D721Med (cell line): ENCODE measurements at regions not wholly inside any gene's neighbourhood (a gene's known extent, or its start where the extent isn't known, plus 50 kb on each side); places are given as distances from the start of the nearest gene placed in this dataset.
A peak's percentile ranks its signal among the peaks of the same experiment; 100 is the strongest.

Experiments
- DNase-seq: peaks from one replicate; pipeline ENCODE4 v3.0.0; 2011; ENCODE audit warnings: low spot score; ENCODE audit not compliant: insufficient read length
- FAIRE-seq: peaks from 2 replicates; lab custom pipeline; 2011; peaks lifted over from hg19 to GRCh38; lab: Jason Lieb, UNC
- TF ChIP-seq, protein P1 (sequence below): IDR thresholded peaks from 2 replicates; pipeline ENCODE4 v1.5.1; 2012; ENCODE audit warnings: mild to moderate bottlenecking, control low read depth; ENCODE audit not compliant: insufficient read depth; ENCODE audit errors: missing control alignments

DNA sequence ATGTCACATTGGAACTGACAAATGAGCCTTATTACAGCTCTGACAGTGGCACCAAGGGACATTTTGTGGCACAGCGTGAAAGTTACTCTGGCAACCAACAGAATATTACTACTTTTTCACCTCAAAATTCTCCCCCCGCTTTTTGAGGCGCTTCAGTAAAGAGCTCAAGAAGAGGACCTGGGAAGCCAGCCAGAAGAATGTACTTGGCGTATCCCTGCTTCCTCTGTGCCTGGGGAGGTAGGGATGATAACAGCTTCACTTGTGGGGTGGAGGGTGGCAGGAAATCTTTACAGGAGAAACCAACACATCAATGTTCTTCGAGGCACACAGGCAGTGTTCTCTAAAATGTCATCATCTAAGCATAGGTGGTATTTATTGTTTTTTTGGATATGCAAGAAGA lies 624.1 kb downstream of the NR2F1-AS1 start:
- DNase-seq (no peak), FAIRE-seq (no peak)
- TF ChIP-seq, protein P1, sequence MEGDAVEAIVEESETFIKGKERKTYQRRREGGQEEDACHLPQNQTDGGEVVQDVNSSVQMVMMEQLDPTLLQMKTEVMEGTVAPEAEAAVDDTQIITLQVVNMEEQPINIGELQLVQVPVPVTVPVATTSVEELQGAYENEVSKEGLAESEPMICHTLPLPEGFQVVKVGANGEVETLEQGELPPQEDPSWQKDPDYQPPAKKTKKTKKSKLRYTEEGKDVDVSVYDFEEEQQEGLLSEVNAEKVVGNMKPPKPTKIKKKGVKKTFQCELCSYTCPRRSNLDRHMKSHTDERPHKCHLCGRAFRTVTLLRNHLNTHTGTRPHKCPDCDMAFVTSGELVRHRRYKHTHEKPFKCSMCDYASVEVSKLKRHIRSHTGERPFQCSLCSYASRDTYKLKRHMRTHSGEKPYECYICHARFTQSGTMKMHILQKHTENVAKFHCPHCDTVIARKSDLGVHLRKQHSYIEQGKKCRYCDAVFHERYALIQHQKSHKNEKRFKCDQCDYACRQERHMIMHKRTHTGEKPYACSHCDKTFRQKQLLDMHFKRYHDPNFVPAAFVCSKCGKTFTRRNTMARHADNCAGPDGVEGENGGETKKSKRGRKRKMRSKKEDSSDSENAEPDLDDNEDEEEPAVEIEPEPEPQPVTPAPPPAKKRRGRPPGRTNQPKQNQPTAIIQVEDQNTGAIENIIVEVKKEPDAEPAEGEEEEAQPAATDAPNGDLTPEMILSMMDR: no peak

DNA sequence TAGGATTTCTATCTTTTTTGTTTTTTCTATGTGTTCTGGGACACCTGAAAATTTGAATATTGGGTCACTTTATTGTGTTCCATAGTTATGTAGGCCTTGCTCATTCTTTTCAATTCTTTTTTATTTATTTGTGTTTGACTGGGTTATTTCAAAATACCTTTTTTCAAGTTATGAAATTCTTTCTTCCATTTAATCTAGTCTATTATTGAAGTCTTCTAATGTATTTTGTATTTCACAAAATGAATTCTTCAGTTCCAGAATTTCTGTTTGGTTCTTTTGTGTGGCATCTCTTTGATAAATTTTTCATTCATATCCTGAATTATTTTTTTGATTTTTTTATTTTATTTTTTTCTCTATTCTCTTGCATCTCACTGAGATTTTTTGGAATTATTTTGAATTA lies 628.8 kb downstream of the NR2F1-AS1 start:
- FAIRE-seq (no peak), DNase-seq (no peak)
- TF ChIP-seq, protein P1: no peak

DNA sequence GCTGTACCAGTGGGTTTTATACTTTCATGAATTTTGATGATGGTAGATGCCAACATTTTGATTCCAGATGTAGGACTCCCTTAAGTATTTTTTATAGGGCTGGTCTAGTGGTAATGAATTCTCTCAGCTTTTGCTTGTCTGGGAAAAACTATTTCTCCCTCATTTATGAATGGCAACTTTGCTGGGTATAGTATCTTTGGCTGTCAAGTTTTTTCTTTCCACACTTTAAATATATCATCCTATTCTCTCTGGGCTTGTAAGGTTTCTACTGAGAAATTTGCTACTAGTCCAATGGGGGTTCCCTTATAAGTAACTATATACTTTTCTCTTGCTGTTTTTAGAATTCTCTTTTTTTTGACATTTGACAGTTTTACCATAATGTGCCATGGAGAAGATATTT lies 629.3 kb downstream of the NR2F1-AS1 start:
- FAIRE-seq (no peak), DNase-seq (no peak)
- TF ChIP-seq, protein P1: no peak

DNA sequence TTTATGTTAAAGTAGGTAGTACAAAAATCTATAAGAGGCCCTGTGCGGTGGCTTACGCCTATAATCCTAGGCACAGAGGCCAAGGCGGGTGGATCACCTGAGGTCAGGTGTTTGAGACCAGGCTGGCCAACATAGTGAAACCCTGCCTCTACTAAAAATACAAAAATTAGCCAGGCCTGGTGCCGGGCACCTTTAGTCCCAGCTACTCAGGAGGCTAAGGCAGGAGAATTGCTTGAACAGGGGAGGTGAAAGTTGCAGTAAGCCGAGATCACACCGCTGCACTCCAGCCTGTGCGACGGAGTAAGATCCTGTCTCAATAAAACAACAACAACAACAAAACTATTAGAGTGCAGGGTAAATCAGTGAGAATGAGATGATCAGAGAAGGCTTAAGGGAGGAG lies 634.5 kb downstream of the NR2F1-AS1 start:
- no peak for FAIRE-seq
- DNase-seq: no peak
- TF ChIP-seq, protein P1: no peak

DNA sequence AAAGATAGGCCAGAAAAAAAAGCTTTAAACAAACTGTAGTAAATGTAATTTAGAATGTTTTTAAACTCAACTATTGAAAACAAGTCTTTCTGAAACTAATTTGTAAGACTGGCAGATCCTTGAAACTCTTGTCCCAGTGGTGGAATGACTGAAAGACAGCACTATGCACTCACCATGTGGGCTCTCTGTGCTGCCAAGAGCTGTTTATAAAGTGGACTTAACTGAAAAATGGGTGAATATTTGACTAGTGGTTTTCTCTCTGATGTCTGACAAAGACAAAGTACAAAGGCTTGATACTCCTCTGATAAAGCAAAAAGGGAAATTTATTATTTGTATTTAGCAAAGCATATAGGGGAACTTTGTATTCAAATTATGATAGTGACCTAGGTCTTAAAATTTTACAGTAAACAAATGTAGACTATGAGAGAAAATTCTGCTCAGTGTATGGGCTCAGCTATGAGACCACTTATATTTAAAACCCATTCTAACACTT lies 635.4 kb downstream of the NR2F1-AS1 start:
- FAIRE-seq (no peak), DNase-seq (no peak)
- TF ChIP-seq, protein P1: no peak

DNA sequence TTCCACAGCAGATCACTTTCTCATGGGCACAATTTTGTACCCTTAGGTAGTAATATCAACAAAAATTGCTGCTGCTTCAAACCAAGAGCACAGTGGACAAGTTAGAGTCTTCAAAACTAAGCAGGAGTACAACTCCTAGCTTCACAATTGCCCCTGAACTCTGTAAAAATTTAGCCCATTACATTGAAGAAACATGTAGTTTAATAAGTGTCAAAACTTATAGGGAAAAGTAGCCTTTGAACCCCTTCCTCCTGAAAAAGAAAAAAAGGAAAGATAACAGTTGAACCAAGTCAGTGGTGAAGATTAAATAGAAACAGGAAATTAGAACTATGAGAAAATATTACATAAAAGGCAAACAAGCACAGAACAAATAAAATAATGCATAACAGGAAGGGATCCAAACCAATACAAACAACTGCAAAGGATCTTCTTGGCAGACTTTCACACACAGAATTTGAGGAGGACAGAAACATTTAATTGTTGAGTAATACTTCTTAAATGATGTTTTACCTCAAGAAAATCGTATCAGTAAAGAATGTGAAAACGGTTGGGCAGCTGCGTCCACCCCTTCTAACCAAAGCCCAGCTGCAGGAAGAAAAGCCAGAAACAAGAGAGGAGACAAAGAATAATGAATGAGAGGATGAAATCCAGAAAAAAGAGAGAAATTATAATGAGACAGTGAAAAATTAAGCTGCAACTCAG lies 636.0 kb downstream of the NR2F1-AS1 start:
- FAIRE-seq (peak; percentile 56), DNase-seq (no peak)
- TF ChIP-seq, protein P1: no peak

DNA sequence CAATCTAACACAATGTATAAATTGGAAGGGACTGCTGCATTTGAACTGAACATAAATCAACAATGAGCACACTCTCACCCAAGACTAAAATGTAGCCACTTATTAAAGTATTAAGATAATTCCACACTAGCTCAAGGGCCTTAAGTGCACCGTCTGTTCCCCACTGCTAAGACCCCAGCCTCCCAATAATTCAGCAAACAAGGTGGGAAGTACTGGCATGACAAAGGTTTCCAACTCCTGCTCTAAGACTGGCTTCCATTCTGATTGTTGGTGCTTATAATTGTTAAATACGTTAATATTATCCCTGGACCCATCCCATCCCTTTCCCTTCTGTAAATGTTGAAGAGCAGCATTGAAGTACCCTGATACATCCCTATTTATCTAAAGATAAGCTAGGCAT lies 636.7 kb downstream of the NR2F1-AS1 start:
- peak; percentile 87 for FAIRE-seq
- peak; percentile 5 for DNase-seq
- TF ChIP-seq, protein P1: no peak
